Umbilical cord (tissue), 1 donor: ENCODE measurements at regions not wholly inside any gene's neighbourhood (a gene's known extent, or its start where the extent isn't known, plus 50 kb on each side); places are given as distances from the start of the nearest gene placed in this dataset.

Source experiments
- DNase-seq: peaks from one replicate; pipeline ENCODE4 v3.0.0-alpha.2; 2015; ENCODE audit warnings: low spot score

DNA sequence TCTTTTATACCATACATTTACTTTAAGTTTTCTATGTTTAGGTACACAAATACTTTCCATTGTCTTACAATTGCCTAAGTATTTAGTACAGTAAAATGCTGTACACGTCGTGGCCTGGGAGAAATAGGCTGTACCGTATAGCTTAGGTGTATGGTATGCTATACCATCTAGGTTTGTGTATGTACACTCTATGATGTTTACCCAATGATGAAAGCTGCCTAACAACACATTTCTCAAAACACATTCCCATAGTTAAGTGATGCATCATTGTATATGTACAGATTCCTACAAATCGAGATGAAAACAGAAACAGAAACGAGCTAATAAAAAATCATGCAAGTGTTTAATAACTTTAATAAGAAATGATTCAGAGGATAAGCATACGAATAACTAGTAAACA, 51.6 kb downstream of the SPANXA2 start:
- no peak for DNase-seq

GRCh38 chrX:141642979-141643378, 53.5 kb downstream of the SPANXA2 start:
- DNase-seq = peak; percentile 31
